ENCODE measurements at regions not wholly inside any gene's neighbourhood (a gene's known extent, or its start where the extent isn't known, plus 50 kb on each side); places are given as distances from the start of the nearest gene placed in this dataset.

GRCh38 chr3:17995769-17996168 is 253.3 kb upstream of the TBC1D5 start:
- no peak overlapping the region for H3K4me3 ChIP-seq (ENCODE audit: low read depth, low read length)
- no peak for TF ChIP-seq CTCF (IDR thresholded peaks at IDR 0.05; ENCODE audit: insufficient read depth, low read depth, low read length, missing control alignments)
- DNase-seq (ENCODE audit: low read depth), result no peak

- DNase-seq (ENCODE audit: low read depth), result no peak
- no peak overlapping the region for H3K4me3 ChIP-seq (ENCODE audit: low read depth, low read length)
- no peak for TF ChIP-seq CTCF (IDR thresholded peaks at IDR 0.05; ENCODE audit: insufficient read depth, low read depth, low read length, missing control alignments)
Measured at GRCh38 chr3:17994167-17994566, 251.7 kb upstream of the TBC1D5 start.

- TF ChIP-seq CTCF (IDR thresholded peaks at IDR 0.05; ENCODE audit: insufficient read depth, low read depth, low read length, missing control alignments), result no peak
- no peak for DNase-seq (ENCODE audit: low read depth)
- H3K4me3 ChIP-seq (ENCODE audit: low read depth, low read length), result no peak overlapping the region
Measured at GRCh38 chr3:17990390-17990789, 248.0 kb upstream of the TBC1D5 start.

GRCh38 chr3:17986348-17986816 is 244.0 kb upstream of the TBC1D5 start:
- no peak for DNase-seq (ENCODE audit: low read depth)
- no peak for TF ChIP-seq CTCF (IDR thresholded peaks at IDR 0.05; ENCODE audit: insufficient read depth, low read depth, low read length, missing control alignments)
- H3K4me3 ChIP-seq (ENCODE audit: low read depth, low read length), result no peak overlapping the region

- H3K4me3 ChIP-seq (ENCODE audit: low read depth, low read length), result no peak overlapping the region
- no peak for TF ChIP-seq CTCF (IDR thresholded peaks at IDR 0.05; ENCODE audit: insufficient read depth, low read depth, low read length, missing control alignments)
- no peak for DNase-seq (ENCODE audit: low read depth)
Measured at GRCh38 chr3:17985658-17986347, 243.4 kb upstream of the TBC1D5 start.

GRCh38 chr3:17983106-17983505 is 240.7 kb upstream of the TBC1D5 start:
- no peak for TF ChIP-seq CTCF (IDR thresholded peaks at IDR 0.05; ENCODE audit: insufficient read depth, low read depth, low read length, missing control alignments)
- DNase-seq (ENCODE audit: low read depth), result no peak
- H3K4me3 ChIP-seq (ENCODE audit: low read depth, low read length), result no peak overlapping the region

Data from GM12865 (cell line).